Nephron (organoid): ENCODE measurements at regions not wholly inside any gene's neighbourhood (a gene's known extent, or its start where the extent isn't known, plus 50 kb on each side); places are given as distances from the start of the nearest gene placed in this dataset.

Experiments
- H3K27ac Mint-ChIP-seq, 3 experiments: 2 replicates each; pipeline ENCODE4 v1.8.0; 2020; ENCODE audit warnings: mixed read lengths in 3 of 3, mild to moderate bottlenecking in 2 of 3, moderate library complexity in 1 of 3
- H3K27me3 Mint-ChIP-seq: 2 replicates; pipeline ENCODE4 v1.8.0; 2021; ENCODE audit warnings: low read depth, mild to moderate bottlenecking, moderate library complexity, mixed read lengths
- H3K36me3 Mint-ChIP-seq: 2 replicates; pipeline ENCODE4 v1.8.0; 2020; ENCODE audit warnings: low read depth, mixed read lengths
- H3K4me1 Mint-ChIP-seq: 2 replicates; pipeline ENCODE4 v1.8.0; 2020; ENCODE audit warnings: mixed read lengths
- H3K4me3 Mint-ChIP-seq, 3 experiments: 2 replicates each; pipeline ENCODE4 v1.8.0; 2020; ENCODE audit warnings: mild to moderate bottlenecking in 3 of 3, mixed read lengths in 3 of 3, moderate library complexity in 2 of 3
- H3K9me3 Mint-ChIP-seq: 2 replicates; pipeline ENCODE4 v1.8.0; 2020; ENCODE audit warnings: mixed read lengths
- TF ChIP-seq, protein P1 (sequence below), 3 experiments: fragments of 200-600 bp; sonication (generic); IDR thresholded peaks; one replicate each; pipeline ENCODE4 v1.5.0; 2021; ENCODE audit warnings: antibody characterized with exemption in 3 of 3; ENCODE audit not compliant: unreplicated experiment in 3 of 3

DNA sequence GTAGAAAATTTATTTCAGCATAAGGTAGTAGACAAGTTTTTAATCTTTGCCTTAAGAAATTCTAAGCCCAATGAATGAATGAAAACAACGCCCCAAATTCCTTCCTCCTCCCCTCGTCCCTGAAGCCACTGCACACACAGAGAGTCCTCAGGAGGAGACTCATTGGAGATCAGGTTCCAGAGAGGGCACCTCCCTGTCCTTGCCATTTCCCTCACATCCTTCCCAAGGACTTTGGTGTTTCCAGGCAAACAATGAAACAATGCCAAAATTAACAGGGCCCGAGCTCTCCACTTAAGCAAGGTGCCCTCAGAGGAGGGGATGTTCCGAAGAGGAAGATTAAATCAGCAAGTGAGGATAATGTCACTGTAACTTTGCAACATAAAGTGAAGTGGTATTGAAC, 240.7 kb downstream of the DCDC2C start:
- Mint-ChIP-seq H3K4me3 (no peak overlapping the region), H3K9me3 (peaks cover 15% of the 10 kb centered on the region), H3K4me1 (no peaks in the 10 kb centered on the region), H3K36me3 (no peaks in the 10 kb centered on the region), H3K27me3 (peaks cover 13% of the 10 kb centered on the region), H3K27ac (no peak overlapping the region)
- TF ChIP-seq, protein P1, sequence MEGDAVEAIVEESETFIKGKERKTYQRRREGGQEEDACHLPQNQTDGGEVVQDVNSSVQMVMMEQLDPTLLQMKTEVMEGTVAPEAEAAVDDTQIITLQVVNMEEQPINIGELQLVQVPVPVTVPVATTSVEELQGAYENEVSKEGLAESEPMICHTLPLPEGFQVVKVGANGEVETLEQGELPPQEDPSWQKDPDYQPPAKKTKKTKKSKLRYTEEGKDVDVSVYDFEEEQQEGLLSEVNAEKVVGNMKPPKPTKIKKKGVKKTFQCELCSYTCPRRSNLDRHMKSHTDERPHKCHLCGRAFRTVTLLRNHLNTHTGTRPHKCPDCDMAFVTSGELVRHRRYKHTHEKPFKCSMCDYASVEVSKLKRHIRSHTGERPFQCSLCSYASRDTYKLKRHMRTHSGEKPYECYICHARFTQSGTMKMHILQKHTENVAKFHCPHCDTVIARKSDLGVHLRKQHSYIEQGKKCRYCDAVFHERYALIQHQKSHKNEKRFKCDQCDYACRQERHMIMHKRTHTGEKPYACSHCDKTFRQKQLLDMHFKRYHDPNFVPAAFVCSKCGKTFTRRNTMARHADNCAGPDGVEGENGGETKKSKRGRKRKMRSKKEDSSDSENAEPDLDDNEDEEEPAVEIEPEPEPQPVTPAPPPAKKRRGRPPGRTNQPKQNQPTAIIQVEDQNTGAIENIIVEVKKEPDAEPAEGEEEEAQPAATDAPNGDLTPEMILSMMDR (IDR thresholded peaks at IDR 0.05; ENCODE audit: unreplicated experiment in 3 of 3), result no peak

DNA sequence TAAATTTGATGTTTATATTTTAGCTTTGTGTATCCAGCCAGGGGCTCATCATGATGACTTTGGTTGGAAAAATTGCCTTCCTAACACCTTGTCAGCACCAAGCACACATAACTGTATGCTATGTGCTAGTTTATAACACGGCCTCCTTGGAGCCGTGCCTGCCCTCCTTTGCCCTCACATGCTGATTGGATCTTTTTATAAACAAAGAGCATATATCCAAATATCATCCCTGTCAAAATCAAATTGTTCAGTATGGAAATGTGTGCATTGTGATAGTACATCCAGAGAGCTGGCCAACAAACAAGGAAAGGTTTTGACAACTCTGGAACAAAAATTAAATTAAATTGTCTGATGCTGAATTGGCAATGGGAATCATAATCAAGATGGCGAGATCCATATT, 241.5 kb downstream of the DCDC2C start:
- TF ChIP-seq, protein P1 (IDR thresholded peaks at IDR 0.05; ENCODE audit: unreplicated experiment in 3 of 3), result no peak
- H3K27me3 Mint-ChIP-seq, result peaks cover 15% of the 10 kb centered on the region
- H3K4me3 Mint-ChIP-seq, result no peak overlapping the region
- no peaks in the 10 kb centered on the region for H3K4me1 Mint-ChIP-seq
- peaks cover 11% of the 10 kb centered on the region for H3K9me3 Mint-ChIP-seq
- no peaks in the 10 kb centered on the region for H3K36me3 Mint-ChIP-seq
- no peak overlapping the region for H3K27ac Mint-ChIP-seq

DNA sequence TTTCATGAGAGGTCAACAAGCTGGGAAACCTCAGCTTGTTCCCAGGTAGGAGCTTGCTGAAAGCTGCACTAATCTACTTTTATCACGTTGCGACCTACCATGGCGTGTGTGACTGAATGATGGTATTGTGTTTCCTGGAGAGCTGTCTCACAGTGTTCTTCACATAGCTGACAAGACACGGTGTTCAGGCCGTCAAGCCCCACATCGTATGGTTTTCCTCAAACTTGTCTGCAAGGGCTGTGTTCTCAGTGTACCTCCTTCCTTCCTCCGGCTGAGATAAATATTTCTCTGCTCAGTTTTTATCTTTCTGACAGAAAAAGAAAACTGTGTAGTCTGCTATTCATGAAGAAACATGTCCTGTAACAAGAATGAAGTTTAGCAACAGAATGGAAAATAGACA, 244.8 kb downstream of the DCDC2C start:
- H3K4me3 Mint-ChIP-seq, result no peak overlapping the region
- H3K36me3 Mint-ChIP-seq, result no peaks in the 10 kb centered on the region
- TF ChIP-seq, protein P1 (IDR thresholded peaks at IDR 0.05; ENCODE audit: unreplicated experiment in 3 of 3), result no peak
- H3K27ac Mint-ChIP-seq, result no peak overlapping the region
- H3K4me1 Mint-ChIP-seq, result peaks cover 6% of the 10 kb centered on the region
- peaks cover 14% of the 10 kb centered on the region for H3K27me3 Mint-ChIP-seq
- peaks cover 20% of the 10 kb centered on the region for H3K9me3 Mint-ChIP-seq

DNA sequence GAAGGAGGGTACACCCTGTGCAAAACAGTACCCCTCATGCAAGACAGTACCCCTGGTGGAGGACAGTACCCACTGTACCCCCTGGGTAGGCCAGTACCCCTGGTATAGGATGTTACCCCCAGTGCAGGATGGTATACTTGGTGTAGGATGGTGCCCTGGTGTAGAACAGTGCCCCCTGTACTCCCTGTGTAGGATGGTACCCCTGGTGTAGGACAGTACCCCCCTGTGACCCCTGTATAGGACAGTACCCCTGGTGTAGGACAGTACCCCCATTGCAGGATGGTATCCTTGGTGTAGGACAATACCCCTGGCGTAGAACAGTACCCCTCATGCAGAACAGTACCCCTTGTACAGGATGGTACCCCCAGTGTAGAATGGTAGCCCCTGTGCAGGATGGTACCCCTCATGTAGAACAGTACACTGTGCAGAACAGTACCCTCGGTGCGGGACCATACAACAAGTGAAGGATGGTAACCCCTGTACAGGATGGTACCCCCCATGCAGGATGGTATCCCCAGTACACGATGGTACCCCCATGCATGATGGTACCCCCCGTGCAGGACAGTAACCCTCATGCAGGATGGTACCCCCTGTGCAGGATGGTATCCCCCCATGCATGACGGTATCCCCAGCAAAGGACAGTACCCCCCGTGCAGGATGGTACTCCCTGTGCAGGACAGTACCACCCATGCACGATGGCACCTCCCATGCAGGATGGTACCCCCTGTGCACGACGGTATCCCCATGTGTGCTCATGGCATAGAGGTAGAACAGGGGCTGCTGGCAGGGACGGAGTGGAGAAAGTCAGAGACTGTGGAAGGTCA, 248.0 kb downstream of the DCDC2C start:
- H3K27me3 Mint-ChIP-seq, result peaks cover 21% of the 10 kb centered on the region
- TF ChIP-seq, protein P1 (IDR thresholded peaks at IDR 0.05; ENCODE audit: unreplicated experiment in 3 of 3), result no peak
- H3K27ac Mint-ChIP-seq, result no peak overlapping the region
- H3K4me3 Mint-ChIP-seq, result no peak overlapping the region
- H3K4me1 Mint-ChIP-seq, result peaks cover 23% of the 10 kb centered on the region
- H3K36me3 Mint-ChIP-seq, result no peaks in the 10 kb centered on the region
- peaks cover 11% of the 10 kb centered on the region for H3K9me3 Mint-ChIP-seq

DNA sequence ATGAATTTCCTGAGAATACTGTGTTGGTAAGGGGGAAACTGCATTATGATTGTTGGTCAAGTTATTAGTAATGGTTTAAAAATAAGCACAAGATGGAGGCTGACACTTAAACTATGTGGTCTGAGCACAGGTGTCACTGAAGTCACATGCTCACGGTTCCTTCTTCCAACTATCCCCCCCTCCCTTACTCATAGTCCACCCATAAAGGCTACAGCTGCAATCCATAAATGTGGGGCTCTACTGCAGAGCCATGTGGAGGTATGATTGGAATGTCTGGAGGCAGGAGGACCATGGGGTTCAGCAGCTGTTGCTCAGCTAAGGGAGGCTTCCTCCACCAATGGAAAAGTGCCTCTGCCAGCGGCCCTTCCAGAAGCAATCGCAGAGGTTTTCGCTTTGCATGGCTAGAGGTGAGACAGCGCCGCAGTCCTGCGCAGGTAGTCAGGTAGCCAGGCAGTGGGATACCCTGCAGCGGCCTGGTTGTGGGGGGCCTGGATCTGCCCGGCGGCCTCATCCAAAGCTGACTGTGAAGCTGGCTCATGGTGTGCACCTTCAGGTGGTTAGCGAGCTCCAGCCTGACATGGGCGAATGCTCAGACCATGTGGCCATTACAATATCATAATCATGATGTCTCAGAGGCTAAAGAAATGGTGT, 249.6 kb downstream of the DCDC2C start:
- no peak overlapping the region for H3K4me3 Mint-ChIP-seq

More for the DNA sequence above, 249.6 kb downstream of the DCDC2C start:
- peaks cover 23% of the 10 kb centered on the region for H3K4me1 Mint-ChIP-seq
- H3K27me3 Mint-ChIP-seq, result peaks cover 28% of the 10 kb centered on the region
- TF ChIP-seq, protein P1 (IDR thresholded peaks at IDR 0.05; ENCODE audit: unreplicated experiment in 3 of 3), result no peak
- H3K27ac Mint-ChIP-seq, result no peak overlapping the region
- peaks cover 11% of the 10 kb centered on the region for H3K9me3 Mint-ChIP-seq
- H3K36me3 Mint-ChIP-seq, result no peaks in the 10 kb centered on the region
